ENCODE measurements at regions not wholly inside any gene's neighbourhood (a gene's known extent, or its start where the extent isn't known, plus 50 kb on each side); places are given as distances from the start of the nearest gene placed in this dataset.

DNA sequence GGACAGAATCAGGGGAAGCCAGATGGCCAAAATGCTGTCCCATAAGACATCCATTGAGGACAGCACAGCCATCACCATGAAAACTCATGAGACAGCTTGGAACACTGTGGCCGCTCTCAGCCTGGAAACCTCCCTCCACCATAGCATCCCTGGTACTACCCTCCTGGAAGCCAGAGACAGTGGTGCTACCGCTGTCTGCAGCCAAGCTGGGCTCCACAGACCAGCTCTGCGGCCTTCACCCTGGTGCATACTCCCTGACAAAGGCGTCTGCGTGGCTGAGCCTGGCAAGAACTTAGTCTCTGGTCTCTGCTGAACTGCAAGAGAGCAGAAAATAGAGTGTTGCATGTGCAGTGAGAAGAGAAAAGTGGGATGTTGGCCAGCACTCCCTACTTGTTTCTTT lies 558.0 kb downstream of the C6orf118 start:
- no peak overlapping the region for H3K27ac ChIP-seq
- no peaks in the 10 kb centered on the region for H3K27me3 ChIP-seq
- DNase-seq (no peak), ATAC-seq (no peak)
- no peak overlapping the region for H3K4me3 ChIP-seq
- intact Hi-C loops (cut with DNase I), result no loop called here
- no peaks in the 10 kb centered on the region for H3K4me1 ChIP-seq
- no peak for TF ChIP-seq POLR2A (IDR thresholded peaks at IDR 0.05)
- TF ChIP-seq, protein P1, sequence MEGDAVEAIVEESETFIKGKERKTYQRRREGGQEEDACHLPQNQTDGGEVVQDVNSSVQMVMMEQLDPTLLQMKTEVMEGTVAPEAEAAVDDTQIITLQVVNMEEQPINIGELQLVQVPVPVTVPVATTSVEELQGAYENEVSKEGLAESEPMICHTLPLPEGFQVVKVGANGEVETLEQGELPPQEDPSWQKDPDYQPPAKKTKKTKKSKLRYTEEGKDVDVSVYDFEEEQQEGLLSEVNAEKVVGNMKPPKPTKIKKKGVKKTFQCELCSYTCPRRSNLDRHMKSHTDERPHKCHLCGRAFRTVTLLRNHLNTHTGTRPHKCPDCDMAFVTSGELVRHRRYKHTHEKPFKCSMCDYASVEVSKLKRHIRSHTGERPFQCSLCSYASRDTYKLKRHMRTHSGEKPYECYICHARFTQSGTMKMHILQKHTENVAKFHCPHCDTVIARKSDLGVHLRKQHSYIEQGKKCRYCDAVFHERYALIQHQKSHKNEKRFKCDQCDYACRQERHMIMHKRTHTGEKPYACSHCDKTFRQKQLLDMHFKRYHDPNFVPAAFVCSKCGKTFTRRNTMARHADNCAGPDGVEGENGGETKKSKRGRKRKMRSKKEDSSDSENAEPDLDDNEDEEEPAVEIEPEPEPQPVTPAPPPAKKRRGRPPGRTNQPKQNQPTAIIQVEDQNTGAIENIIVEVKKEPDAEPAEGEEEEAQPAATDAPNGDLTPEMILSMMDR (IDR thresholded peaks at IDR 0.05), result no peak
- no peaks in the 10 kb centered on the region for H3K36me3 ChIP-seq
- 72% methylated on average over 5 of the region's 5 CpGs for WGBS (ENCODE audit: insufficient coverage, low coverage, low lambda C conversion rate, missing lambda C conversion rate)
- H3K9me3 ChIP-seq, result no peaks in the 10 kb centered on the region

DNA sequence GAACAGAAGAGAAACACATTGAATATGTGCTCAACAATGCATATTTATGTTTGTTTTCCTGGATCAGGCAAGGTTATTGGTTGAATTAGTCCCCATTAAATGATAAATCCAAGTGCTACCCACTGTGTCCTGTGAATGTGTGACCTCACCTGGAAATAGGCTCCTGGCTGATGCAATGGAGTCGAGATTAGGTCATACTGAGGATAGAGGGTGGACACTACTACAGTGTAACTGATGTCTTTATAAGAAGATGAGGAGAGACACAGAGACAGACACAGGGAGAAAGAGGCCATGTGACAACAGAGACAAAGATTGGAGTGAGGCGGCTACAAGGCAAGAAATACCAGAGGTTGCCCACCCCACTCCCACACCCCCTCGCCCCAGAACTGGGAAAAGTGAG lies 559.3 kb downstream of the C6orf118 start:
- H3K9me3 ChIP-seq, result no peaks in the 10 kb centered on the region
- DNase-seq (no peak), ATAC-seq (no peak)
- no peak overlapping the region for H3K27ac ChIP-seq
- H3K4me3 ChIP-seq, result no peak overlapping the region
- TF ChIP-seq, protein P1 (IDR thresholded peaks at IDR 0.05), result no peak
- no peak for TF ChIP-seq POLR2A (IDR thresholded peaks at IDR 0.05)
- WGBS (ENCODE audit: insufficient coverage, low coverage, low lambda C conversion rate, missing lambda C conversion rate), result 7% methylated on average over 2 of the region's 3 CpGs
- no peaks in the 10 kb centered on the region for H3K4me1 ChIP-seq
- intact Hi-C loops (cut with DNase I), result no loop called here
- no peaks in the 10 kb centered on the region for H3K27me3 ChIP-seq
- no peaks in the 10 kb centered on the region for H3K36me3 ChIP-seq

DNA sequence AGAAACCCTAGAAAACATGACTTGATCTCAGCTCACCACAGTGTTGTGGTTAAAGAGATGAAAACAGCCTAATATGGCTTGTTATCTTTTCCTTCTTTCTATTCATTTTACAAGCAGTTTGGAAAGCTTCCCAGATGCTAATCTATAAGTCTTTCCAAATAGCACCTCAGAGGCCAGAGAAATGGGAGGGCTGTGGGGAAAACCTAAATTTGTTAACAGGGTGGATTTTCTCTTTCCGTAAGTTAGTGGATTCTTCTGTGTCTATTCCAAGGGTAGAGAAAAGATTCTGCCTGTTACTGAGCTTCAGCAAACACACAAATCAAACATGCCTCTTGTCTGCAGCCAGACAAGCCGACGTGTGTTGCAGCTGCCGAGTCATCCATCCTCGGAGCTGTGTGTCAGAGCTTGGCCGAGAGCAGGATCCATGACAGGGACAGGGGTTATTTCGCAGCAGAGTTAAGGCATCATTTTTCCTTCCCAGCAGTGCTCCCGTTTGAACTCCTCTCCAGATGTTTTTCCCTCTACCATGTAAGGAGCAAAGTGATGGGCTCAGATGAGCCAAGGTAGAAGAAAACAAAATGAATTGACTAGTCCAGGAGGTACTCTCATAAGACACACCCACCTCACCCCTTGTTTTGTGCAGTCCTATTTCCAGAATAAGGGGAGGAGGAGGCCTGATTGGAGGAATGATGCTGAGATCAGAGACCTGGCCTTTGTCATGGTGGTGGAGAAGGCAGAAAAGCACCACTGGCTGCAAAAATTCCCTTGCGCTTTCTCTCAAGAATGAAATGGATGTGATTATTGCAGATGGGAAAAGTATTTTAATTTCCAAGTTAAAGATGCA lies 560.0 kb downstream of the C6orf118 start:
- Histone ChIP-seq H3K36me3 (no peaks in the 10 kb centered on the region), H3K4me1 (no peaks in the 10 kb centered on the region), H3K9me3 (no peaks in the 10 kb centered on the region), H3K27ac (no peak overlapping the region), H3K4me3 (no peak overlapping the region), H3K27me3 (no peaks in the 10 kb centered on the region)
- intact Hi-C loops (cut with DNase I), result no loop called here
- no peak for TF ChIP-seq POLR2A (IDR thresholded peaks at IDR 0.05)
- TF ChIP-seq, protein P1 (IDR thresholded peaks at IDR 0.05), result no peak
- 23% methylated on average over 8 of the region's 9 CpGs for WGBS (ENCODE audit: insufficient coverage, low coverage, low lambda C conversion rate, missing lambda C conversion rate)
- ATAC-seq (no peak), DNase-seq (no peak)

DNA sequence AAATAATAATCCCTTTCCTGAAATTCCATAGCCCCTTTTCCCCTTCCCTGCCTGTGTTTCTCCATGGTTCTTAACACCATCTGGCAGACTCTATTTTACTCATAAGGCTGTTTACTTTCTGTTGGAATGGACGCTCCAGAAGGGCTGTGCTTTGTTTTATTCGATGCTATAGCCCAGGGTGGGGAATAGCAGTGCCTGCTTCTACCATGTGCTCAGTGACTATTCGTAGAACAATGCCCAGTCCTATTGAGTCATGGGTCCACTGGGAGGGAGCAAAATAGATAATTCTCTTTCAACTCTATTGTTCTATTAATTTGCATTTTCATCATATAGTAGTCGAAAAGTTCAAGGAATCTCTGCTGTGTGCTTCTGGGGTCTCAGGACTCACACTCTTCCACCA lies 565.1 kb downstream of the C6orf118 start:
- Histone ChIP-seq H3K27me3 (no peaks in the 10 kb centered on the region), H3K36me3 (no peaks in the 10 kb centered on the region), H3K9me3 (no peaks in the 10 kb centered on the region), H3K4me1 (no peaks in the 10 kb centered on the region), H3K4me3 (no peak overlapping the region), H3K27ac (no peak overlapping the region)
- no peak for TF ChIP-seq POLR2A (IDR thresholded peaks at IDR 0.05)
- TF ChIP-seq, protein P1 (IDR thresholded peaks at IDR 0.05), result no peak
- intact Hi-C loops (cut with DNase I), result no loop called here
- DNase-seq (no peak), ATAC-seq (no peak)
- WGBS (ENCODE audit: insufficient coverage, low coverage, low lambda C conversion rate, missing lambda C conversion rate), result 50% methylated on average over 4 of the region's 4 CpGs
